HG03159 (cell line): ENCODE measurements at regions not wholly inside any gene's neighbourhood (a gene's known extent, or its start where the extent isn't known, plus 50 kb on each side); places are given as distances from the start of the nearest gene placed in this dataset.

Source experiments
- ATAC-seq: cut with Tn5 transposase; IDR thresholded peaks from one replicate; pipeline ENCODE4 v1.9.1; 2021; ENCODE audit warnings: mild to moderate bottlenecking, moderate library complexity; ENCODE audit not compliant: unreplicated experiment

DNA sequence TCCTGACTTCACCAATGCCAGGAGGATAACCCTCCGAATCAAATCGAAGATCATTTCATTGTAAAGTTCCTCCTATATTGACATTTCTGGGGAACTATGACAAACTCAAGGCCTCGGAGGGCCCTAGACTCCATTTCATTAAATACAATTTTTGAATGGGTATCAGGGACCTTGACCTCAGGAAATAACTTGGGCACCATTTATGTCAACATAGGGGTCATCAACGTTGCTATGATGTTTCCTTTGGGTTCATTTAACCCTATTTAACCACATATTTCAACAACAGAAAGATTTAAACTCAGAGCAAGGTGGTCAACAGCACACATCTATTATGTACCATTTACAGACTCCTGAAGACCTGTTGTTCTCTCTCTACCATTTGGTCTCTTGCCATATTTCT, 395.1 kb downstream of the TRIML1 start:
- no peak for ATAC-seq

DNA sequence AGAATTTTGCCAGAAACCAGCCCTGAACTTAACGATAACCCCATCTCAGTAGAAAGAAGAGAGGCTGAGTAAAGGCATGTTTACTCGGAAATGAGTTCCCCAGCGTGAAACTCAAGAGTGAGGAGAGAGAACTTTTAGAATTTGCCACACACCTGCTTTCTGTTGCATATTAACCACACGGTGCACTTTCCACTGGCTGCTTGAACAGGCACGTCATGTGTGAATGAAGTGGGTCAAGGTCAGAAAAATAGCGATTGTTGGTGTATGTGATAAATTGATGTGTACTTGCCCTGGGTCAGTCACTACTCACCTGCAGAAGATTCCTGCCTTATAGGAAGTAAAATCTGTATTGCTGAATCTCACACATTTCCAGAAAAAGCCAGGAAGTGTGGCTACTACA, 395.7 kb downstream of the TRIML1 start:
- ATAC-seq: no peak

DNA sequence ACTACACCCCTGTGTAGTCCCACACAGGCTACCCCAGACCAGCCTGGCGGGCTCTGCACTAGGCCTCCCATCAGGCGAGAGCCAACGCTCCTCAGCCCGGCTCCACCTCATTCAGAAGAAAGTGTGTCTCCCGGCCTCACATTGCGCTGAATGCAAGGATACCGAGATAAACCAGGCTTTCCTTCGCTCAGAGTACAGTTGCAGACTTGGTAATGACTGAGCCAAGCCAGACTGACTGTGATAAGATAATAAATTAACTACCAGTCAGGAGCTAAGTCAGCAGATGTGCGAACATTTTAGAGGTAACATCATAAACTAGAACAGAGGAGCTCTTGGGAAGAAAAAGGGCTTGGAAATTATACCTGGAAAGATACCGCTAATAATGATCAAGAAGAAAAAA, 397.6 kb downstream of the TRIML1 start:
- no peak for ATAC-seq

DNA sequence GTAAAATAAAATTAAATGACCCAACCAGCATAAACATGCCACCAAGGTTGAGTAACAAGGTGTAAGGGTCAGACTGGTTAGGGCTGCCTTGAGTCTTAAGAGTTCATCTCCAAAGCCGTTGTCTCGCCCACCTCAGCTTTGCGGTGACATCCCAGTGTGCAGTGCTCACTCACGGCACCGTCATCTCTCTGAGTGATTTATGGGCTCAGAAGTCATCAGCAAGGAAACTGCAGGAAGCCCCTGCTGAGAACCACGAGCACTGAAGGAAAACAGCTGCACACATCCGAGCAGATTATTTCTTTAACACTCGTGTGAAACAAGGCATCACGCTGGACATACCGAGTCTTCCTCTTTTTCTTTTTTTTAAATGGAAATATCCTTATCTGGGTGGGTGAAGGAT, 411.1 kb downstream of the TRIML1 start:
- no peak for ATAC-seq

DNA sequence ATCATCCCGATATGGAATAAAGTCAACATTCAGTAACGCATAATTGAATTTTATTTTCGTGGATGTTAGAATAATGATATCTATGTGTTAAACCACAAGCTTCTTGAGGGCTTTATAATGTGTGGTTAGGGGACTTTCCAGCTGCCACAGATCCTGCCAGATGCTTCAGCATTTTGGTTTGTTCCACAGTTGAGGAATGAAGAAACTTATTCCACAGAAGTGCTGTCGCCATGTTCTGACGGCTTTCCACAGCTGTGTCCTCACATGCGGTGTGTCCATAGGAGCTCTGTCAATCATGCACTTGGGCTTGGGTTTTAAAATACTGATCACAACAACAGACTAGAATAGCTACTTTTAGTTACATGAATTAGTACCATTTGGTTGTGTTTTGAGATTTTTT, 411.9 kb downstream of the TRIML1 start:
- ATAC-seq: no peak

DNA sequence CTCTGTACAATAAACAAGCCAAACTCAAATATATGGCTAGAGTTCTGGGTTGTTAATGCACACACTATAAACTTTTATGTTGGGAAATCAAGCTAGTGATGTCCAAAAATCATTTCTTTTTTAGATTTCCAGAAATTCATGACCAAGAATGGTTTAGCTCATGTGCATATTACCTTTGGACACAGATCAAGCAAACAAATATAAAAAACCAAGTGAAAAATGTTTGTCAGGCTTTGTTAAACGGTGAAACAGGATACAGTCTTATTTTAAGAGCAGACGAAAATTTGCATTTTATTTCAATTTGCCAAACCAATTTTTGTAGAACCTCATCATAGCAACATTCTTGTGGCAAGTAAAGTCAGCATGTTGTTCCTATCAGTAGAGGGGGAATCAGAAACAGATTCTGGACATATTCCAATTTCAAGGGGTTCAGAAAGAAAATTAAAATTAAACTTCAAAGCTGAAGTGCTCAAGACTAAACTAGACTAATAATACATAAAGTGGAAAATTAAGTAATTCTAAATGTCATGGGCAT, 413.6 kb downstream of the TRIML1 start:
- no peak for ATAC-seq

DNA sequence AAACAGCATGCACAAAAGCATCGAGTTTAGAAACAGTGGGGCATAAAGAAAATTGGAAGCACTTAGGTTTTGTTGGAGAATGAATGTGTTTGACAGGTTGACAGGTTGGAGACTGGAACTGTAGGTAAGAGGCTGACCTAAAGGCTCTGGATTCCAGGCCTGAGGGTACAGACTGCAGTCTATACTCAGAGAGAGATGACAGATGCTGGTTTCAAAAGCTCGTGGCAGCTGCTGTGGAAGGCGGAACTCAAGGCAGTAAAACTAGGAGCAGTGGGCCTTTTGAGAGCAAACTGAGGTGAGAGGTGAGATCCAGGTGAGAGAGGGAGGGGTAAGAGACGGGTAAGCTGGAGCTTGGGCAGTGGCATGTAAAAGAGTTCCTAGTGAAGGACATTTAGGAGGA, 415.2 kb downstream of the TRIML1 start:
- no peak for ATAC-seq

DNA sequence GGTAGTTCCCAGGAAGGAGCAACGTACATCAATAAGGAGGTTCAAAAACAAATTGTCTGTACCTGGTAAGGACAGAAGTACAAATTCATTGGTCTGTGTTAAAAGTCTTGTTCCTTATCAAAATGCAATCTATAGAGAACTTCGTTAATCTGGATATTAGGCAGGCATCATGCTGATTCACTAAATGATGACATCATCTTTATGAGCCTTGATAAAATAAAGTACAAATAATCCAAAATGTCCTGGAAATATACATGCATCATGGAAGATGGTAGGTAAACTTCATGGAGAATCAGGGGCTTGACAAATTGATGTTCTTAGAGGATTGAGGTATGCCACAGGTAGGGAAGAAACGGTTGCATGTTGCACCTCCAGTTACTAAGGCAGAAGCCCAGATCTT, 433.9 kb downstream of the TRIML1 start:
- no peak for ATAC-seq

DNA sequence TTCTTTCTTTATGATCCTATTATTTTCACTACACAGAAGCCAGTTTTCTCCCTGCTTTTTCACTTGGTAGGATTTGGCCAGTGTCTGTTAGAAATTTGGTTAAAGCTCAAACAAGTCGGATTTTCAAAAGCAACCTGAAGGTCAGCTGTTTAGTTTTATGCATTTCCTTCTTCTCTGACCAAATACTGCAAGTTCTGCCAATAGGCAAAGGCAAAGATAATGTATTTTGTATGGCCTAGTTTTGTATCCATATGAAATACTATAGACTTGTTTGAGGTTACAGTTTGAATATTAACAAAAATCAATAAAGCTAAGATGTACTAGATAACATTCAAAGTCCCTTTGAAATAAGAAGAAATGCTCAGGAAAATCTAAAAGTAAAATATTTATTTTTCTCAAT, 439.4 kb downstream of the TRIML1 start:
- no peak for ATAC-seq

DNA sequence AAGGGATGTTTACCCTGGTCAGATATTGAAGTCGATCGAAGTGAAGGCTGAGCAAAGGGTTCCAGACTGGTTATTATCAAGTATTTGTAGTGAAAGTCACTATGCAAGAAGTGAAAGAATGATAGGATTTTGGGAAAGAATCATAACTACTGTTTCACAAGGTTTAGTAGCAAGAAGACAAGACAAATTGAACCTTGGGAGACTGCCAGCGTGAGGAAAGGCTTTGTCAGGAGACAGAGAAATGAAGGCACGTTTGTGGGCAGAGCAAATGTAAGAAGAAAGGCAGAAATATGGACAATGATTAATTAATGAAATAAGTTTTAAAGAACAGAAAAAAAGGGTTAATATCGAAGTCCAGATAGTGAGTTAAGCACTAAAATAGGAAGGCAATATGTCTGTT, 456.8 kb downstream of the TRIML1 start:
- no peak for ATAC-seq

DNA sequence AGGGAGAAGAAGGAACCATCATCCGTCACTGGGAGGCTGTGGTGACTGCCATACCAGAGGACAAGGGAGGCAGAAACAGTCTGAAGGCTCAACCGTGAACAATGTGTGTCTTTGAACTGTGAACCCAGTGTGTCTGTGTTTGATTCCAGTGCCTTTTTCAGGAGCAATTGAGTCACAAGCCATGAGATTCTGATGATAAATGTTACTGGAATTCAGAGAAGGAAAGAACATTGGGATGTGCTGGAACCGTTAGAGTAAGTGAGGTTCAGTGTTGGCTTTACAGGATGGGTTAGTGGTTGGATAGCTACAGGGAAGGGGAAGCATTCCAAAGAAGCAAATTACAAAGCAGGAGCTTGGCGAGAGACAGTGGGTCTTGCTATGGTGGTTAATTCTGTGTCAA, 464.4 kb downstream of the TRIML1 start:
- no peak for ATAC-seq

DNA sequence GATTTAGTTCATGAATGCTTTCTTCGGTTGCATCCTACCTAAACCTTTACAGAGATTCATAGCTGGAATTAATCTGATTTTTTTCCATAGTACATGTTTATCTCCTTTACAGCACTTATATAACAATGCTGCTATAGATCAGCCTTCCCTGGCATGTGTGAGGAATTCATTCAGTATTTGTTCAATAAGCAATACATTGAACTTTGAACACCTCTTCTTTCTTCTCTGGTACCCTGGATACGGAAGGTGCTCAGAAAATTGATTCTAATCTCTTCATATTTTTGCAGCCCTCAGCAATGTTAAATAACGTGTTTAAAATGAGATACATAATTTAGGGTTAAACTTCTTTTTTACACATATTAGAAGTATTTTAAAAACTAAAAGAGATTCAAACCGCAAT, 467.4 kb downstream of the TRIML1 start:
- no peak for ATAC-seq

DNA sequence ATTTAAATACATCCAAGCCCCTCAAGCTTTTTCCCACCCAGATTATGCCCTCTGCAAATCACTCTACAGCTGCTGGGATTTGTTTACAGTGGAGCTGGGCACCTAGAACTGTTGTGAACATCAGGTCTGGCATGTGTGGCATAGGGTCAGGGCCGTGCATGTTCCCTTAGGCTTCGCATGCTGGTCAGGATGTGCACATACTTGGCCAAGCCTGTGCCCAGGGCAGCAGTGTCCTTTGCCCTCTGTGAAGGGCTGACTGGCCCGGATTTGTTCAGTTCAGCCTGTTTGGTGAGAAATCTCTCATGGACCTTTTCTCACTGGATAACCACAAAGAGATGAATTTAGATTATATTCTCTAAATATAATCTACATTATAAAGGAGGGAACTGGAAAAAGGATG, 471.9 kb downstream of the TRIML1 start:
- no peak for ATAC-seq

DNA sequence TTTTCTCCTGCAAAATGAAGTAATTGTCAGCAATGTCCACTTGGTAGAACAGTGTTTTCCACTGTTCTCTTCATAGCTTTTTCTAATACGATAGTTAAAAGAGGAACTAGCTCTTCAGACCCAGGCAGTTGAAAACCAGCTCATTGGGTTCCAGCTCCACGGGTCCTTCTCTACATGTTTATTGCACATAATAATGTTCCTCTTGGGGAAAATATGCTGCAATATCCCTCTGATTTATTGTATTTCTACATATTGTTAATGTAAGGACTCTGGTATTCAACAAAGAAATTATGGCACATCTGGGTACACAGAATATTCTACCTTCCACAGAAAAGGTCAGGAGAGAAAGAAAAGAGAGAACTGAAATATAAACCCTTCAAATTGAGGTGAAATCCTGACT, 473.4 kb downstream of the TRIML1 start:
- no peak for ATAC-seq

DNA sequence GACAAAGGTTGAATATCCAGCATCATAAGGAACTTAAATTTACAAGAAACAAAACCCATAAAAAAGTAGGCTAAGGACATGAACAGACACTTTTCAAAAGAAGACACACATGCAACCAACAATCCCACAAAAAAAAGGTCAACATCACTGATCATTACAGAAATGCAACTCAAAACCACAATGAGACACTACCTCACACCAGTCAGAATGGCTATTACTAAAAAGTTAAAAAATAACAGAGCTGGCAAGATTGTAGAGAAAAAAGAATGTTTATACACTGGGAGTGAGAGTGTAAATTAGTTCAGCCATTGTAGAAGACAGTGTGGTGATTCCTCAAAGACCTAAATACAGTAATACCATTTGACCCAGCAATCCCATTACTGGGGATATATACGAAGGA, 474.7 kb downstream of the TRIML1 start:
- ATAC-seq: no peak

DNA sequence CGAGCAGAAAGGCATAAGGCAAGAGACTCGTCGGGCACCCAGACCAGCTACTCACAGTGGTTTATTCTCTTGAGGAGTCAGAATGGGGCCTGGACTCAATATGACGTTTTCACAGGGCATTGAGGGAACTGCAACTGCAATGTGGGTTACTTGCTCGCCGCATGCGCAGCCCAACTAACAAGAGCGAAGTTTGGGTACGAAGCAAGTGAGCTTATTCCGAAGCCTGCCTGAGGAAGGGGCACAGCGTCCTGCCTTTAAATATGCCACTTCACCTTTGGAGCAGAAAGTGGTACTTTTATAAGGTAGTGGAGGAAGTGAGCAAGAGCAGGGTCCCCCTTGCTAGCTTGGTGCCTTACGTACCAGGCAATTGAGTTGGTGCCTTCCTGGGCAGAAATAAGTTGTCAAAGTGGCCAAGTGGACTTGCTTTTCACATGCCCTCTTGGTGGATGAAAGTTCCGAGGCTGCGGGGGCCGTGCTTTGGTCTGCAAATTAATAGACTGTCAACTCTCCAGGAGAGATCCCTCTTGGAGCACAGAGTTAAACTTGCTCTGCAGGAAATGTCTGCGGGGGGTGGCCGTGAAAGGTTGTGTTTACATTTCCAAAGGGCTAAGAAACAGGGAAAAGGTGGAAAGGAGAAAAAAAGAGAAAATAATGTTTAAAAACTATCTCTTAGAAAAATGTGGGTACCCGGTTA, 480.4 kb downstream of the TRIML1 start:
- no peak for ATAC-seq

DNA sequence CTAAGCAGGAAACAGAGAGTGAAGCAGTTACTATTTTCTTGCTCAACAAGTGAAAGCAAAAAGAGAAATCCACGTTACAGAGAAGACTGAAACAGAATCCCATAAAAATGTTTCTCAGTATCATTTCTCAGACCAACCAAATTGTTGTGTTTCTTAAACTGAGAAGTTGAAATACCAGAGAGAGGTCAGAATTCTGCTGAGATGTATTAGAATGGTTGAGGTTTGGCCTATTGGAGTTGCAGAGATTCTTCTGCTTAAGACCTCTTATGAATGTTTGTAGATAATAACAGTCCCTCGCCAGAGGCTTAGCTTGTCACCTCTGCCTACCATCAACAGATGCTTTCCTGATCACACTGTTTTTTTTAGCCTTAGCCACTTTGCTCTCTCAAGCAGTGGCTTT, 481.4 kb downstream of the TRIML1 start:
- ATAC-seq: no peak

DNA sequence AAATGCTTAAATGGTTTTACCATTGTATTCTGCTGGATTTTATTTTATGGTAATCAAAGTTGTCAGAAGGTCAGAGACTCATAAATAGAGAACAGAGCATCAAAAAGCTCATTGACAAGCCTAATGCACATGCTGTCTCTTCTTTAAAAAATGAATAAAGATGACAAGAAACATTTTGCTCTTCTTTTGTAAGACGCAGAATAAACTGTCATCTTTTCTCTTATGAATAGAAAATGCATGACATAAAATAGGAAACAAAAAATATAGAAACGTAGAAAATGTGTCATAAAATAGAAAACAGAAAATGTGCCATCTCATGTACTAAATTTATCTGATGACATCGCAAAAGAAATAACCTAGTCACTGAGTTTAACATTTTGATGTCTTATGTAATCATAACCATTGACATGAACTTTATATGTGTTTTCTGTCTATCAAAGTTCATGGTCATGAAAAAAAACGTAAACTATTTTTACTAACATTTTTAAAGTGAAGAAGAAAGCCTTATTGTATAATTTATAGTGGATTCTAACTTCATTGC, 484.1 kb downstream of the TRIML1 start:
- ATAC-seq: no peak

DNA sequence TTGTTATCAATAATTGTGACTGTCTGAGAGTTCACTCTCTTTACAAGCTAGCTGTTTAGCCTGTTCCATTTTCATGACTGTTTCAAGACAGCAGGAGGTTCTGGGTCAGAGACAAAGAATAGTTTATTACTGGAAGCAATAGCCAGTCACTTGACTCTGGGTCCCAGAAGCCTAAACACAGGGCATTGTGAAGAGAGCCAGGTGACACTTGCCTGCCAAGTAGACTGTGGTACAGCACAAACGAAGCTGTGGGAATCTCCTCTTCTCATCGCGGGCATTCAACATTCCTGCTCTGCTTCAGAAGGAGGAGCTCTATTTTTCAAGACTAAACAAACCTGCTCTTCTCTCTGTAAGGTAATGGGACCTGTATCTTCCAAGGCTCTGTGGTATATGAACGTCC, 485.1 kb downstream of the TRIML1 start:
- no peak for ATAC-seq

DNA sequence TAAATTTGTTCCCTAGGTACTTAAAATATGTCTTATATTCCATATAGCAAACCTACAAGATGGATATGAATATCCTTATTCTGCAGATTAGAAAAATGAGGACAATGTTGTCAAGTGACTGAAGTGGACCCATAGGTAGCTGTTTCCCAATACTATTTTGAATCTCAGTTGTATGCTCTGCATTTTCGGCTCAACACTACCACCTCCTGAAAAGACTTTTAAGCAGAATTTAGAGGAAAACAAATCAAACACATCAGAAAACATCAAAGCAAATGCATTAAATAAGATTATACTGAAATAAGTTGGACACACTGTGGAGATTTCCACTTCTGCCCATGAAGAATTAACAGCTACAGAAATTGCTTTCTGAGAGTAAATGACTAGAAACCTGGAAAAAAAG, 488.7 kb downstream of the TRIML1 start:
- ATAC-seq: no peak

DNA sequence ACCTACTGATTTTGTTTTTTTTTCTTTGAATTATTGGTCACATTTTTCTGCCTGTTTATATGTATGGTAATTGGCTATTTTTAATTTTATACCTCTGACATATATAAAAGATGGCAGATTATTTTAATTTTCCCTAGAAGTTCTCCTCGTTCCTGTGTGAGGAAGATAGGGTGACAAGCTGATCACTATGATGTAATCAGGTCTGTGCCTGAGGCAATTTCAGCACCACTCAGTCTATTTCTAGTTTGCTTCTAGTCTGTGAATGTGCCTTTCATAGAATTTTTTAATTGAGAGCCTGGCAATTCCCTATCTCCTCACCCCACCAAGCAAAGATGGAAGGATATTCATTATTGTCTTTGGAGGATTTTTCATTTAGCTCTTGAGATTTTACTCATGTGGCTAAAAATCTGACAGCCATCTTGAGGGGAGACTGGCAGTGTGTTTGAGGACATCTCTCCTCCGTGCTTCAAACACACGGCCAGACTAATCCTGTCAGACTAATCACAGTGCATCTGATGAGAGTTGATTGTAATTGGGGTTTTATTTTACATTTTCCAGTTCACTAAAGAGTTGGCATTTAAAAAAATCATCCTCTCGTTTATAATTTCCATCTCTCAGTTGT, 500.3 kb downstream of the TRIML1 start:
- ATAC-seq: no peak

DNA sequence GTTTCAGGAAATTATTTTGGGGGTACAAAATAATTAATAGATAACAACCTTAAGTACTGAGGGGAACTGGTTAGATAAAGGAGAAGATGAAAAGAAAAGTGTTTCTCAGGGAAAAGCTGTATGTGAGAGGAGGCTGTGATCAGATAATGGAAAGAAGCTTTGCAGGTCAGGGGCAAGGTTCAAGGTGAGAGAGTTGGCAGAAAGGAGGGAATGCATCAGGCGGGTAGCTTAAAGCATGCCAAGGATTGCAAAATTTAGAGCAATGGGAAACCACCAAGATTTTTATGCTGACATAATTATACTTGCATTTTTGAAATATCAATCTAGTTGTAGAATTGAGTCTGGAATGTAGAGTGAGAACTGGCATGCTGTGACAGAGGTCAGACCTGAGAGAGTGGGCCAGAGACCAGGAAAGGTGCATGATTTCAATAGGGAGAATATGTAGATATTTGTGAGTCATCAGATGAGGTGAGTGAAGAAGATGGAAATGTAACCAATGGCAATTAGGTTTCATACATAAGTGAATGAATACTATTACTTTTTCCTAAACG, 508.7 kb downstream of the TRIML1 start:
- no peak for ATAC-seq
